HG03095 (cell line): ENCODE measurements at regions not wholly inside any gene's neighbourhood (a gene's known extent, or its start where the extent isn't known, plus 50 kb on each side); places are given as distances from the start of the nearest gene placed in this dataset.
"Not testable (repeated sequence)": the region's sequence is repeated elsewhere in the genome, so short reads cannot be mapped to it uniquely, and the experiment has no call there.

Experiments used
- ATAC-seq: cut with Tn5 transposase; IDR thresholded peaks from one replicate; pipeline ENCODE4 v1.9.1; 2021; ENCODE audit warnings: moderate library complexity; ENCODE audit not compliant: unreplicated experiment

GRCh38 chr6:3900744-3901336 lies 51.7 kb downstream of the FAM50B start:
- ATAC-seq = no peak

GRCh38 chr6:3902871-3903648 lies 53.9 kb downstream of the FAM50B start:
- no peak for ATAC-seq

- no peak for ATAC-seq
These were observed 55.3 kb downstream of the FAM50B start for GRCh38 chr6:3904518-3904917.

- ATAC-seq = no peak
These were observed 57.0 kb downstream of the FAM50B start for GRCh38 chr6:3905945-3906845.

- no peak for ATAC-seq
These were observed 57.6 kb downstream of the FAM50B start for GRCh38 chr6:3906846-3907151.

- ATAC-seq = no peak
These were observed 59.0 kb downstream of the FAM50B start for GRCh38 chr6:3908223-3908622.

- ATAC-seq = no peak
These were observed 59.8 kb downstream of the FAM50B start for GRCh38 chr6:3908961-3909360.

GRCh38 chr6:3910106-3910663 lies 61.0 kb downstream of the FAM50B start:
- no peak for ATAC-seq

- ATAC-seq = no peak
These were observed 62.0 kb downstream of the FAM50B start for GRCh38 chr6:3911130-3911529.

GRCh38 chr6:3911614-3912336 lies 62.6 kb downstream of the FAM50B start:
- ATAC-seq = no peak

GRCh38 chr6:3912361-3913076 lies 63.3 kb downstream of the FAM50B start:
- ATAC-seq = no peak

GRCh38 chr6:3913077-3913957 lies 64.1 kb downstream of the FAM50B start:
- ATAC-seq = no peak

GRCh38 chr6:3913958-3914337 lies 64.8 kb downstream of the FAM50B start:
- ATAC-seq = no peak

- no peak for ATAC-seq
These were observed 66.1 kb downstream of the FAM50B start for GRCh38 chr6:3915076-3915791.

GRCh38 chr6:3916211-3916610 lies 67.0 kb downstream of the FAM50B start:
- ATAC-seq = no peak

- not testable (repeated sequence) for ATAC-seq
These were observed 67.6 kb downstream of the FAM50B start for GRCh38 chr6:3916749-3917148.

GRCh38 chr6:3918469-3918868 lies 69.3 kb downstream of the FAM50B start:
- ATAC-seq = no peak

GRCh38 chr6:3919130-3919628 lies 70.0 kb downstream of the FAM50B start:
- no peak for ATAC-seq
